ENCODE measurements at regions not wholly inside any gene's neighbourhood (a gene's known extent, or its start where the extent isn't known, plus 50 kb on each side); places are given as distances from the start of the nearest gene placed in this dataset.

GRCh38 chr6:170045981-170046667, 244.8 kb downstream of the DLL1 start:
- no peak overlapping the region for H3K9ac ChIP-seq (replicated peaks in 1 of 4; ENCODE audit: extremely low read depth in 1 of 4, low read depth in 3 of 4, low read length in 3 of 4)

More at GRCh38 chr6:170045981-170046667, 244.8 kb downstream of the DLL1 start:
- H2BK20ac ChIP-seq (ENCODE audit: low read length), result no peak overlapping the region
- H3K4me3 ChIP-seq (ENCODE audit: extremely low read depth in 1 of 4, insufficient read depth in 2 of 4, low read depth in 3 of 4, low read length in 4 of 4), result no peak overlapping the region
- no peak overlapping the region for H4K5ac ChIP-seq (ENCODE audit: insufficient read length, low read depth, low read length)
- no peak for DNase-seq (ENCODE audit: low read depth in 1 of 2, low spot score in 2 of 2)
- no peak overlapping the region for H2BK15ac ChIP-seq (ENCODE audit: low read length)
- no peak overlapping the region for H3K18ac ChIP-seq (ENCODE audit: extremely low read depth, low read length)
- no peak overlapping the region for H4K8ac ChIP-seq (ENCODE audit: extremely low read depth, insufficient read depth, low read length)
- H4K91ac ChIP-seq (replicated peaks; ENCODE audit: insufficient read length, low read length), result no peak overlapping the region
- H3K4me2 ChIP-seq (ENCODE audit: insufficient read depth in 1 of 2, low read depth in 2 of 2, low read length in 2 of 2), result no peak overlapping the region
- TF ChIP-seq CHD2 (IDR thresholded peaks at IDR 0.05; ENCODE audit: low read length) (no peak), BCL11A (IDR thresholded peaks at IDR 0.05; ENCODE audit: low read depth in 2 of 2, low read length in 2 of 2) (no peak), ASH2L (IDR thresholded peaks at IDR 0.05; ENCODE audit: low read length) (no peak), TAF1 (IDR thresholded peaks at IDR 0.05; ENCODE audit: low read depth, low read length) (no peak), NRF1 (IDR thresholded peaks at IDR 0.05; ENCODE audit: low read depth, low read length) (no peak), SP2 (IDR thresholded peaks at IDR 0.05; ENCODE audit: low read length) (no peak), CTBP2 (IDR thresholded peaks at IDR 0.05; ENCODE audit: borderline replicate concordance, insufficient read depth, insufficient read length, low read length) (no peak), MAFK (IDR thresholded peaks at IDR 0.05; ENCODE audit: low read depth, low read length) (no peak), CTCF (IDR thresholded peaks at IDR 0.05; ENCODE audit: control extremely low read depth in 1 of 3, insufficient read depth in 1 of 3, low read depth in 1 of 3, low read length in 3 of 3) (no peak), HDAC6 (IDR thresholded peaks at IDR 0.05; ENCODE audit: low read depth, low read length) (no peak), KDM5A (IDR thresholded peaks at IDR 0.05; ENCODE audit: low read length) (no peak)
- H3K79me1 ChIP-seq (ENCODE audit: low read depth, low read length), result no peaks in the 10 kb centered on the region
- no peak overlapping the region for H2AK5ac ChIP-seq (ENCODE audit: low read depth, low read length)
- no peak overlapping the region for H3K23ac ChIP-seq (ENCODE audit: insufficient read length)
- no peak overlapping the region for H3K14ac ChIP-seq (ENCODE audit: insufficient read length)
- H3K36me3 ChIP-seq (ENCODE audit: control insufficient read depth in 2 of 4, insufficient read depth in 4 of 4, low read length in 3 of 4), result no peaks in the 10 kb centered on the region
- H3K27me3 ChIP-seq (replicated peaks in 1 of 4; ENCODE audit: control insufficient read depth in 3 of 4, extremely low read depth in 1 of 4, insufficient read depth in 3 of 4, low read length in 3 of 4), result no peaks in the 10 kb centered on the region
- H2AFZ ChIP-seq (ENCODE audit: low read length), result no peak overlapping the region
- H3K56ac ChIP-seq (replicated peaks; ENCODE audit: insufficient read length, low read depth, low read length), result no peak overlapping the region
- H2BK5ac ChIP-seq (ENCODE audit: low read depth, low read length), result no peak overlapping the region
- H3K79me2 ChIP-seq (ENCODE audit: control insufficient read depth in 1 of 2, insufficient read depth in 2 of 2, low read length in 2 of 2), result no peaks in the 10 kb centered on the region
- 86% methylated on average over 31 of the region's 33 CpGs; no CpG with 5 or more reads in 1 of the 2 experiments for WGBS, 2 experiments (ENCODE audit: extremely low coverage in 1 of 2, insufficient coverage in 1 of 2, insufficient read length in 1 of 2, insufficient replicate concordance in 2 of 2, low coverage in 1 of 2, low lambda C conversion rate in 2 of 2, missing lambda C conversion rate in 1 of 2)
- no peaks in the 10 kb centered on the region for H3K9me3 ChIP-seq (ENCODE audit: insufficient read depth in 2 of 2, low read depth in 1 of 2, low read length in 1 of 2)
- ChIA-PET CTCF (ENCODE audit: partially characterized antibody) (no interaction called here), POLR2A (ENCODE audit: partially characterized antibody) (no interaction called here)
- no peaks in the 10 kb centered on the region for H3K4me1 ChIP-seq (replicated peaks in 1 of 4; ENCODE audit: control insufficient read depth in 3 of 4, insufficient read depth in 4 of 4, low read length in 3 of 4)
- no peak overlapping the region for H2BK12ac ChIP-seq (ENCODE audit: low read depth, low read length)
- FAIRE-seq, result no peak
- H3K23me2 ChIP-seq (ENCODE audit: low read depth, low read length), result no peaks in the 10 kb centered on the region
- no peaks in the 10 kb centered on the region for H4K20me1 ChIP-seq (replicated peaks in 1 of 2; ENCODE audit: control insufficient read depth in 1 of 2, insufficient read depth in 2 of 2, low read length in 2 of 2)
- no peak overlapping the region for H3K4ac ChIP-seq (replicated peaks; ENCODE audit: insufficient read length, low read depth, low read length)
- H3K27ac ChIP-seq (ENCODE audit: low read depth, low read length), result no peak overlapping the region
- H2BK120ac ChIP-seq (replicated peaks; ENCODE audit: low read depth, low read length), result no peak overlapping the region

Measured in H1 (cell line).